Activated CD8-positive, alpha-beta T cell treated with anti-CD3 and anti-CD28 coated beads for 36 hours (primary cell): ENCODE measurements at regions not wholly inside any gene's neighbourhood (a gene's known extent, or its start where the extent isn't known, plus 50 kb on each side); places are given as distances from the start of the nearest gene placed in this dataset.

Experiments used
- ATAC-seq: fragments of 200-7000 bp; cut with Tn5 transposase; one replicate; pipeline ENCODE4 v1.10.0; 2021; ENCODE audit warnings: mild to moderate bottlenecking, moderate library complexity
- CTCF ChIA-PET: fragments of 350-600 bp; sonication (Branson Sonifier 250); formaldehyde crosslinking; loops from one replicate; lab custom pipeline; 2021; ENCODE audit warnings: antibody characterized with exemption; lab: Charles Lee
- POLR2A ChIA-PET: fragments of 350-600 bp; sonication (Branson Sonifier 250); formaldehyde crosslinking; loops from one replicate; lab custom pipeline; 2021; ENCODE audit warnings: antibody characterized with exemption; lab: Charles Lee
- DNase-seq: peaks from one replicate; pipeline ENCODE4 v3.0.0-alpha.2; 2020
- H3K27ac Mint-ChIP-seq: one replicate; pipeline ENCODE4 v1.8.0; 2021; ENCODE audit warnings: mild to moderate bottlenecking, mixed read lengths
- H3K27me3 Mint-ChIP-seq: one replicate; pipeline ENCODE4 v1.8.0; 2021; ENCODE audit warnings: mixed read lengths
- H3K36me3 Mint-ChIP-seq: one replicate; pipeline ENCODE4 v1.8.0; 2021; ENCODE audit warnings: low read depth, mixed read lengths
- H3K4me1 Mint-ChIP-seq: one replicate; pipeline ENCODE4 v1.8.0; 2021; ENCODE audit warnings: low read depth, mixed read lengths
- H3K4me3 Mint-ChIP-seq: one replicate; pipeline ENCODE4 v1.8.0; 2021; ENCODE audit warnings: mild to moderate bottlenecking, moderate library complexity, mixed read lengths
- H3K9me3 Mint-ChIP-seq: one replicate; pipeline ENCODE4 v1.8.0; 2021; ENCODE audit warnings: mixed read lengths
- CTCF ChIP-seq: fragments of 200-600 bp; IDR thresholded peaks from one replicate; pipeline ENCODE4 v1.8.0; 2022; ENCODE audit warnings: antibody characterized with exemption, mild to moderate bottlenecking
- intact Hi-C: fragments of 100-400 bp; cut with micrococcal nuclease; formaldehyde crosslinking; loops from one replicate; pipeline ENCODE4 v1.10.0; 2022

- intact Hi-C loops: no loop called here
- CTCF ChIA-PET: no interaction called here
- ATAC-seq (no peak), DNase-seq (no peak)
- peaks cover 16% of the 10 kb centered on the region for H3K9me3 Mint-ChIP-seq
- H3K4me3 Mint-ChIP-seq: no peak overlapping the region
- H3K4me1 Mint-ChIP-seq: no peaks in the 10 kb centered on the region
- POLR2A ChIA-PET: no interaction called here
- no peak for TF ChIP-seq CTCF
- no peaks in the 10 kb centered on the region for H3K36me3 Mint-ChIP-seq
- H3K27ac Mint-ChIP-seq: no peak overlapping the region
- no peaks in the 10 kb centered on the region for H3K27me3 Mint-ChIP-seq
Observed at GRCh38 chr3:78141269-78141668, 1101.4 kb downstream of the ROBO2 start.

- H3K4me1 Mint-ChIP-seq: no peaks in the 10 kb centered on the region
- no peak overlapping the region for H3K4me3 Mint-ChIP-seq
- intact Hi-C loops: no loop called here
- TF ChIP-seq CTCF: no peak
- ATAC-seq: no peak
- ChIA-PET POLR2A (no interaction called here), CTCF (no interaction called here)
- H3K27ac Mint-ChIP-seq: no peak overlapping the region
- no peaks in the 10 kb centered on the region for H3K27me3 Mint-ChIP-seq
- no peaks in the 10 kb centered on the region for H3K36me3 Mint-ChIP-seq
- peaks cover 19% of the 10 kb centered on the region for H3K9me3 Mint-ChIP-seq
- DNase-seq: no peak
Observed at GRCh38 chr3:78143000-78143399, 1103.1 kb downstream of the ROBO2 start.

- H3K9me3 Mint-ChIP-seq: peaks cover 13% of the 10 kb centered on the region
- POLR2A ChIA-PET: no interaction called here
- H3K4me3 Mint-ChIP-seq: no peak overlapping the region
- TF ChIP-seq CTCF: no peak
- CTCF ChIA-PET: no interaction called here
- H3K27me3 Mint-ChIP-seq: no peaks in the 10 kb centered on the region
- H3K36me3 Mint-ChIP-seq: no peaks in the 10 kb centered on the region
- ATAC-seq (no peak), DNase-seq (no peak)
- intact Hi-C loops: no loop called here
- H3K4me1 Mint-ChIP-seq: no peaks in the 10 kb centered on the region
- no peak overlapping the region for H3K27ac Mint-ChIP-seq
Observed at GRCh38 chr3:78148986-78149717, 1109.3 kb downstream of the ROBO2 start.

GRCh38 chr3:78153973-78154372 is 1114.1 kb downstream of the ROBO2 start:
- intact Hi-C loops: no loop called here
- no peaks in the 10 kb centered on the region for H3K27me3 Mint-ChIP-seq
- DNase-seq (no peak), ATAC-seq (no peak)
- peaks cover 7% of the 10 kb centered on the region for H3K9me3 Mint-ChIP-seq
- H3K36me3 Mint-ChIP-seq: no peaks in the 10 kb centered on the region
- POLR2A ChIA-PET: no interaction called here
- CTCF ChIA-PET: no interaction called here
- no peak for TF ChIP-seq CTCF
- no peak overlapping the region for H3K27ac Mint-ChIP-seq
- H3K4me3 Mint-ChIP-seq: no peak overlapping the region
- H3K4me1 Mint-ChIP-seq: no peaks in the 10 kb centered on the region

- Mint-ChIP-seq H3K9me3 (peaks cover 7% of the 10 kb centered on the region), H3K4me3 (no peak overlapping the region), H3K27me3 (no peaks in the 10 kb centered on the region), H3K27ac (no peak overlapping the region), H3K36me3 (no peaks in the 10 kb centered on the region), H3K4me1 (no peaks in the 10 kb centered on the region)
- intact Hi-C loops: no loop called here
- ChIA-PET POLR2A (no interaction called here), CTCF (interaction anchor here (0.5 kb wide), 1 partner anchor 350 kb away, joined by 3 read pairs; no protein-coding TSS in a partner anchor)
- ATAC-seq (no peak), DNase-seq (no peak)
- no peak for TF ChIP-seq CTCF
Observed at GRCh38 chr3:78154521-78155186, 1114.8 kb downstream of the ROBO2 start.
